GM19324 (cell line): ENCODE measurements at regions not wholly inside any gene's neighbourhood (a gene's known extent, or its start where the extent isn't known, plus 50 kb on each side); places are given as distances from the start of the nearest gene placed in this dataset.
"Not testable (repeated sequence)": the region's sequence is repeated elsewhere in the genome, so short reads cannot be mapped to it uniquely, and the experiment has no call there.

ENCODE experiments used
- ATAC-seq: cut with Tn5 transposase; IDR thresholded peaks from one replicate; pipeline ENCODE4 v1.9.1; 2021; ENCODE audit warnings: mild to moderate bottlenecking, moderate library complexity; ENCODE audit not compliant: unreplicated experiment, low FRiP score

DNA sequence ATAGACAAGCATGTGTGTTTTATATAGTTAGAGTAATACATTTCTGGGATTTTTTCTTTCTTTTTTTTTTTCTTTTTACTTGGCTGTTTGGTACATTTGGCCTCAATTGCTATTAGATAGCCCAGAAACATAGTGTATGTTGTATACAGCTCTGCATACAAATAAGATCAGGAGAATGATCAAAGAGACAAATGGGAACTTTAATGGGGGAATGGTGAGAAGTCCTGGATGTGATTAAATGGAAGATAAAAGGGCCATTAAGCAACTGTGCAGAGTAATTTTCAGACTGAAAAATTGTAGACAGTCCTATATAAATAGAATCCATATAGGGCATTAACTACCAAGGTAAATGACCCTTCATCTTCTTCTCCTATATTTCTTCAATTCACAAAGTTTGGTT is 575.6 kb downstream of the EBF1 start:
- no peak for ATAC-seq

DNA sequence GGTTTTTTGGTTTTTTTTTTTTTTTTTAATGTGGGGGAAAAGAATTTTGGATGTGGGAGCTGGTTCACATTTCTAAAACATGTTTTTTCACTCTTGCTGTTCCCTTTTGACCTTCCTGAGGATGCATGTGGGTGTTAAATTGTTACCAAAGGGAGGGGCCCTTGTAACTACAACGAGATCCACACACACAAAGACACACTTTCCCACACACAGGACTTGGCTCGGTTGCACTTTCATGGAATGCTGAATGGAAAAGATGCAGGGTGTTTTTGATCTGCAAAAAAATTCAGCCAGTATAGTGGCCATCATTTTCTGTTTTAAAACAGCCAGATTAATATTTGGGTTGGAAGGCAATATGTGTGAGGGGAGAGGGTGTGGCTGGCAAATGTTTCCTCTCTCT is 576.9 kb downstream of the EBF1 start:
- no peak for ATAC-seq

DNA sequence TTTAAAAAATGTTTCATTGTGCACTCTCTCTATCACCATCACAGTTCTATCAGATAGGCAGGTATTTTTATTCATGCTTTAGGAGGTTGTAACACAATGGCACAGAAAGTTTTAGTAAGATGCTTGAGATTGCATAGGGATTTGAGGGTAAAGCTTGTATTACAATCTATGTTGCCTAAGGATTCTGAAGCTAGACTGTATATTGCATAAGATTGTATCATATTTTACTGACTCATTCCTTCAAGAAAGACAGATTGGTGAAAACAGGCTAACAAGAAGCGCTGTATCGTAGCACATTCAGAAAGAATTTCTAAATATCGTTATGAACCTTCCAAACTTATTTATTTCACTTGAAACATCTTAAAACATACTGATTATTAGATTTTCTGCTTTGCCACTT is 577.7 kb downstream of the EBF1 start:
- ATAC-seq = no peak

DNA sequence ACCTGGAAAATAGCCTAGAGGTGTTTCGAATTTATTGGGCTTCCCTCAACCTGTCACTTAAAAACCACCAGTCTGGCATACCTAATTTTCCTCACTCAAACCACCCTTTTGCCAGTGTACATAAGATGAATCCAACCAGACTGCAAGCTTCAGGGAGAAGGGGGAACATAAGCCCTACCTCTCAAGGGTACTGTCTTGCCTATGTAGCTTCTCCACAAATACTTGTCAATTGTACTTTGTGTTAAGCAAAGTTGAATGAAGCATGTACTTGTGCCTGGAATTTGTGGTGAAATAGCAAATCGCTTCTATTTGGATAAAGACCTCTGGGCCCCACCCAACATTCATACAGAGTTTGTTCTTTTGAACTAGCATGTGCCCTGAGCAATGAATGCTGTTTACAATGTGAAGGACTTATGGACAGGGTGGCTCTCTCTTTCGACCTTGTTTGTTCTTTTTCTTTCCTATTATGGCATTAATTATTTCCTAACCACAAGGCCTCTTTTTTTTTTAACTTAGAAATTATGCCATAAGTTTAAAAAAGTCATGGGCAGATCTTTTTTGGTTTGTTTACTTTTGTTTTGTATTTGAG is 580.2 kb downstream of the EBF1 start:
- no peak for ATAC-seq

DNA sequence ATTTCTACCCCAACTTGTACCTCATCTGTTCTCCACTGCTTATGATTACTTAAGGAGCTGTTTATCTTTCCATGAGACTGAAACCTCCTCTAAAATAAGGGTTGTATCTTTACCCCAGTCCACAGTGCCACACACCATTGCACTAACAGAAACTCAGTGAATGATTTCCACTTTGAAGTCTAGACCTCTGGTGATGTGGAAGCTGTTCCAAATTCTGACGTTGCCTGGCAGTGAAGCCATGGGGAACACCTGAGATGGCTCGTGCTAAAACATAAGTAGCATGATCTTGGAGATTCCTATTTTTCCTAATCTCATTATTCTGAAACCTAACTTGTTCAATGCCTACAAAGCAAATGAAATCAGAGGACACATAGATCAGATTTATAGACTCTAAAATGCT is 583.2 kb downstream of the EBF1 start:
- no peak for ATAC-seq

DNA sequence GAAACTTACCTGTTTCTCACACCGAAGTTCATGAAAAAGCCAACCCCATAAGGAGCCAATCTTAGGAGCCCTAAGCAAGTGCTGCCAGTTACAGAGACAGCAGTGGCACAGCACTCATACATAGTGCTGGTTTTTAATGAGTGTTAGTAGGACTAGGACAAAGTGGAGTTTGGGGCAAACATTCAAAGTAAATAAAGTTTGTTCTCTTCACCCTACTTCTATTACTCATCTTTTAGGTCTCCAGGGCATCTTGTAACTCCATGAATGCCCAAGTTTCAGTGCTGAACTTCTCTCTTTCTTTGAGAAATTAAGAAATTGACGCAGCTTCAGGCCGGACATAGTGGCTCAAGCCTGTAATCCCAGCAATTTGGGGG is 584.7 kb downstream of the EBF1 start:
- no peak for ATAC-seq

DNA sequence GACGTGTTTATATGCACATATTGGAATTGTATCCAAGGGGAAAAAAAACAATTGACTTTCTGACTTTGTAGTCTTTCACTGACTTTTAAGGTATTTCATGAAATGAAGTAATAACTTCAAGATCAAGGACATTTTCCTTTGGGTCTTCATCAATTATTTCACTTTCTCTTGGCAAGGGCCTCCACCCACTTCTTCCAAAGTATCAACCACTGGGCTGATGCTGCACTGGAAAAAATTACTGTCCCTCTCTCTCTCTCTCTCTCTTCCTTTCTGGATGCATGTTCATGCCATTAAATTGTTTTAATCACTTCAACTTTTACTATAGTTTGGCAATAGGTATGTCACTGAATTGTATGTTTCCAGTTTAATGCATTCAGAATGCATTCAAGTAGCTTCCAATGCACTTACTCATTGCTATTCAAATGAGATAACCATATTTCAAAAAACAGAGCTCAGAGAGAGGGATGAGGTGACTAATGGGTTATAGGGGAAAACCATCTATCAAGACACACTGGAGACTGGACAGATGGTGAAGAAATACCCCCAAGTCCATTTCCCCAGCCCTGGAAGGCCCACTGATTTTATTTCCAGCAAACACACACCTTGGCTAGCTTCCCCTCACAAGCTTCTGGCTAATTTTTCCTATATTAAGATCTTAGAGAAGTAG is 585.3 kb downstream of the EBF1 start:
- no peak for ATAC-seq

DNA sequence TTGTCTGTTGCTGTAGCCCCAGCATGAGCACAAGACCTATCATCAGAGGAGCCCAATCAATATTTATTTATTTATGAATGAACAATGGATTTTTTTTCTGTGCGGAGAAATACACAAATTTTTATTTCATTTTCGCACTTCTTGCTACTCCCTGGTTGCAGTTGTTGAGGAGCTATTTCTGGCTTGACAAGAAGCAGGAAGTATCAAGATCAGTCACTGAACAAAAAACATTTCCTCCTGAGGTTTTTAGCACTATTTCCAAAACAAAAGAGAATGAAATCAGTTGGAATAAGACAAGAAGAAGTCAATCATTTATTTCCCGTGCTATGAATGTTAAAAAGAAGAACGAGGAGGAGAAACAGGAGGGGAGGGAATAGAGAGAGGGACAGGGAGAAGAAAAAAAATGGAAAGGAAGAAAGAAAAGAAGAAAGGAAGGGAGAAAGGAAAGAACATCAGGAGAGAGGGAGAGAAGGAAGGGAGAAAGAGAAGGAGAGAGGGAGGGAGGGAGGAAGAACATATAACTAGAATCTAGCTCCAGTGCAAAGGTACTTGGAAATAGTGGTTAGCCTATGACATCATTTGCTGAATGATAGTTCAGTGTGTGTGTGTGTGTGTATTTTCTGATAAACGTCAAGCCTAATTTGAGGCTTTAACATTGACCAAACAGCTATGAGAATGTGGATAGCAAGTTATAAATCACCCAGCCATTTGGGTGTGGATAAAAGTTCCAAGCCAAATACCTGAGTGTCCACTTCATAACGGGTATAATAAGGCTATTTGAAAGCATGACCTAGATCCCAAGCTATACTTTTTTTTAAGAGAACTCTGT is 586.0 kb downstream of the EBF1 start:
- ATAC-seq = no peak

DNA sequence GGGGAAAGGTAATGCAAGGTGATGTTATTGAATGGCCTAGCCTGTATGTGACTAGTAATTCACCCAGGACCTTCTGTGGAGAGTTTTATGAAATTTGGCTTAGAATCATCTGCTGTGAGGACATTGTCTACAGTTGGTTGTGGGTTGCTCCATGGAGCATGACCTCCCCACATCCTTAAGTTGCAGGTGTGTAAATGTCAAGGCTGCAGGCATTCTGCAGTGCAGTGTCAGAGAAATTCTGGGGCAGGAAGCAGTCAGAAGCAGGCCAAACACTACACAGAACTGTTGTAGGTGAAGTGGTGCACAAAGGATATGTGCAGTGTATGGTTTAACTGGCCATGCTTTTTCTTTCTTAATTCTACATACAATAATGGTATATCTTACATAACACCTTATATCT is 588.3 kb downstream of the EBF1 start:
- no peak for ATAC-seq

DNA sequence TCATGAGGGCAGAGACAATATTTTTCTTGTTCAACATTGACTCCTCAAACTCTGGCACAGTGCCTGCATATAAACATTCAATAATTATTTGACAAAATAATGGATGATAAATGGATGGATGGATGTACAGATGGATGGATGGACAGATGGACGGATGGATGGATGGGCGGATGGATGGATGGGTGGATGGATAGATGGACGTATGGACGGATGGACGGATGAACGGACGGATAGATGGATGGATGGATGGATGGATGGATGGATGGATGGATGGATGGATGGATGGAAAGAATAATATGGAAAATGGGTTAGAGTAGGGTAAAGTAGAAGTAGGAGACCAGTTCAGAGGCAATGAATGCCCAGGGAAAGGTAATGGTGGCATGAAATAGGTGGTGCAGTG is 589.2 kb downstream of the EBF1 start:
- ATAC-seq = no peak

DNA sequence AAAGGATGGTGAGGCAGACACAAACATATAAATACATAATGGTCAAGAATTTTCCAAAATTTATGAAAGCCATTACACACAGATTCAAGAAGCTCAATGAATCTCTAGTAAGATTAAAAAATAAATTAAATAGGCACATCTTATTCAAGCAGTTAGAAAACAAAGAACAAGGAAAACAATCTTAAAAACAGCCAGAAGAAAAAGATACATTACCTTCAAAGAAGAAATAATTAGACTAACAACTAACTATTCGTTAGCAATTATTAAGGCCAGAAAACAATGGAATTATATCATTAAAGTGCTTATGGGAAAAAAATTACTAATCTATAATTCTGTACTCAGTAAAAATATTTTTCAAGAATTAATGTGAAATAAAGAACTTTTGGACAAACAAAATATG is 593.1 kb downstream of the EBF1 start:
- ATAC-seq = no peak

DNA sequence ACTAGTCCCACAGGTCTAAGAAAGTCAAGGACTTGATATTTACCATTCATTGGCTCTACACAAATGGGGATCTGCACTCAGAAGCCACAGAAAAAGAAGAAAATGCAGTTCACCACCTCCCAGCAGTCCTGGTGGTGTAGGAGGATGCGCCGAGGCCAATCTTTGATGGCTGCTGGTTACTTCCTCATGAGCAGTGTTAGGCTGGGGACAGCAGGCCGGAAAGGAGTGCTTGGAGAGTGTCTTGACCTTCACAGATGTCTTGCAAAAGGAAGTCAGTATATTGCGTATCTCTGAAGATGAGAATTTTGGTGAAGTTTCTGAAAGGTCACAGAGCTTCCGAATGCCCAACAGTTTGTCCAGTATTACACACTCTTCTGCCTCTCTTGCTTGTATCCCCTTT is 597.0 kb downstream of the EBF1 start:
- ATAC-seq = no peak

DNA sequence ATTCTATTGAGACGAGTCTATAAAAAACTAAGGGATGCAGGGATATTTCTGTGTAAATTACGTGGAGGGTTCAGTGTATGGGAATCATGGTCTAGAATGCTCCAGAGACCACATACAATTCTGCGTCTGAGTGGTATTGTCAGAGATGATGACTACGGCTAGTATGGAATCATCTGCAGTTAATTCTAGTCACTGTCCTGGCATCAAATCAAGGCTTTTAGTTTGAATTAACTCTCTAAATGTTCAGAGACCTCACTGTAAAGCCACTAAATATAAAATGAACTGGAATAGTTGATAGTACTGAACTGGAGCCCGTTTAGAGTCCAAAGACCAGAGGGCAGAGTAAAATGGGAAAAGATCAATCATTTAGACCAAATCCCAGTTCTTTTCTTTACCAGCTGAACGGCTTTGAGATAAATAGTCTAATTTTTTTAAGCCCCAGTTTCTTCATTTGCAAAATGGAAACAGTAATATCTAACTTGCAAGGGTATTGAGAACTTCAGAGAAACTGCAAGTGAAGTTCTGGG is 599.8 kb downstream of the EBF1 start:
- ATAC-seq = no peak

DNA sequence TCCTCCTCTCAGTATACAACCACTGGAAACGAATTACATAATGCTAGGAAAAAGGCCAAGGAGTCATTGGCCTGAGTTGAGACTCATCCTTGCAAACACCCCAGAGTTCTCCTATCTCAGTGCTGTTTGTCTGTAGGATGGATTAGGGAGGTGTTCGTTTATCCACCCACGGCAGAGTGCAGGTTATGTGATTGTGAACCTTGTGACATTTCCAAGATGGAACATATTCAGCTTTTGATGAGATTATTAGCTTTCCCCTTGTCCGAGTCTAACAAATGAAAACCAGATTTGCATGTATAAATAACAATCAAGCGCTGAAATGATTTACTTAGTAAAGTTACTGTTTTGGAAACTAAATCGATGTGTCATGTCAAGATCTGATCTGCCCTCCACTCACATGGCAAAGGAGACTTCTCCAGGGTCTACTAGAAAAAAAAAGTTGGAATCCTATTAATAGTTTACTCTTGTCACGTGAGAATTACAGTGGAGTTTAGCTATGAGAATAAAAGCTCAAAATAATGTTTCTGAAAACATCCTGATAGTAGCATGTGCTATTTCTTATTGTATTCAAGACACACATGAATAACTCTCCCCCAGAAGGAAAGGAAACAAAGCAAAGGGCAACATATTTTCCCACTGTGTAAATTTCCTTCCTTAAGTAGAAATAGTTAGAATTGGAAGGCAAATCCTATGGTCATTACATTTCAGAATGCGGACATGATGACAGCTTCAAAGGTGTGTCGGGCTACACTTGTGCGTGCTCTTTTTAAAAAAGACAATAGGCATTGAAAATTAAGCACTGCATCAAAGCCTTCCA is 600.4 kb downstream of the EBF1 start:
- ATAC-seq = no peak

DNA sequence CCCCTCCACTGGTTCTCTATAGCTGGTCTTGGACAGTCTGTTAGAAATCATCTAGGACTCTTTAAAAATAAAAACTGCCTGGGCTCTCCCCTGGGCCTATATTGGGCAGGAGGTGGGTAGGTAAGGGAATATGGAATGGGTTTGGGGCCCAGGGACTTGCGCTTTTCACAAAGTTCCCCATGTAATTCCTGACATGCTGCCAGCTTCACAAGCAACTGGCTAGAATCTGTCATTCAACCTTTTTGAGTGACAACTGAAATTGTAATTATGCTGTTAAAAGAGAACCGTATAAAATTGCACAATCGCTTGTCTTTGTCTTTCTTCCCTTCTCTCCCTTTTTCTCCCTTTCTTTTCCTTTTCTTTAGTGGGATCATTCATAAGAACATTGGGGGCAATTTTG is 603.1 kb downstream of the EBF1 start:
- no peak for ATAC-seq

DNA sequence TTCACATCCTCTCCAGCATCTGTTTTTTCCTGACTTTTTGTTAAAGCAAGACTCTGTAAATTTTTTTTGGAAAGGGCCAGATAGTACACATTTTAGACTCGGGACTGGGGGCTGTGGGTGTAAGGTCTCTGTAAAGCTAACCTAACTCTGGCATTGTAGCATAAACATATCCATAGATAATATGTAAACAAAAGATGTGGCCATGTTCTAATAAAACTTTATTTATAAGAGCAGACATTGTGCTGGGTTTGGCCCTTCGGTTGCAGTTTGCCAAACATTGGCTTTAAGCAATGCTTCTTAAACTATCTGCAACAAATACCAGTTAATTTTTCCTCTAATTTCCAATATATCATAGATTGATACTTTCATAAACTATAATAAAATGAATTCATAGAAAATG is 605.2 kb downstream of the EBF1 start:
- no peak for ATAC-seq

DNA sequence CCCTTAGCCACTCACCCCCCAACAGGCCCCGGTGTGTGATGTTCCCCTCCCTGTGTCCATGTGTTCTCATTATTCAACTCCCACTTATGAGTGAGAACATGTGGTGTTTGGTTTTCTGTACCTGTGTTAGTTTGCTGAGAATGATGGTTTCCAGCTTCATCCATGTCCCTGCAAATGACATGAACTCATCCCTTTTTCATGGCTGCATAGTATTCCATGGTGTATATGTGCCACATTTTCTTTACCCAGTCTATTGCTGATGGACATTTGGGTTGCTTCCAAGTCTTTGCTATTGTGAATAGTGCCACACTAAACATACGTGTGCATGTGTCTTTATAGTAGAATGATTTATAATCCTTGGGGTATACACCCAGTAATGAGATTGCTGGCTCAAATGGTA is 605.7 kb downstream of the EBF1 start:
- not testable (repeated sequence) for ATAC-seq

DNA sequence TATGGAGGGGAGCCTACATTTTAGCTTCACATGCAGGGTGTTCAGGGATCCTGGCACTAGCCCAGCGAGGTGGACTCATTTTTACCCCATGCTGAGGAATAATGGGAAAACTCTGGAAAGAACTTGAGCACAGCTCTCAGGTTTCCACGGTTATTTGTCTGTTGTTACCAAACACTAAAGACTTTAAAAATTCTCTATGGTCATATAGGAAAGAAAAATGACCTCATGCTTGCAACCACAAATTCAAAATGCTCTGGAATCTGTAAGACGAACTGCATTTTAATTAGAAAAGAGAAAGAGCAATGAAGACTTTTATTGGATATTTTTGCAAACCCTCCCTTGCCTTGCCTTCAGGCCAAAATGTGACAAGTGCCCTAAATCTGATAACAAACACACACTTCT is 606.9 kb downstream of the EBF1 start:
- ATAC-seq = no peak

DNA sequence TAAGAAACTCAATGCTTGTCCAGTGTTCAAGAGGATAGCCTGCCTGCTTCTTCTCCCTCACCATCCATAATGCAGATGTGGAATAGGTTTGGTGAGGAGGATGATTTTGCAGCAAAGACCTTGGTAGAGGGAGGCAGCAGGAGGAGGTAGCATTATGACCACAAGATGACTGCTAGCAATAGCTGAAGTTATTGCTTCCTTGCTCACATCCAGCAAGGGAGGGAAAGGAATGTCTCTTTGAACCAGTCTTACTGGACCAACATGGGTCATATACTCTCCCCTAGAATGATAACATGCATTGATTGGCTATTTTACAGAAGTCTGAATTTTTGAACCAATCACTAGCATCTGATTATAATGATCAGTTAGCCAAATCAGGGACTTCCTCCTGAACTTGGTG is 607.6 kb downstream of the EBF1 start:
- ATAC-seq = no peak

DNA sequence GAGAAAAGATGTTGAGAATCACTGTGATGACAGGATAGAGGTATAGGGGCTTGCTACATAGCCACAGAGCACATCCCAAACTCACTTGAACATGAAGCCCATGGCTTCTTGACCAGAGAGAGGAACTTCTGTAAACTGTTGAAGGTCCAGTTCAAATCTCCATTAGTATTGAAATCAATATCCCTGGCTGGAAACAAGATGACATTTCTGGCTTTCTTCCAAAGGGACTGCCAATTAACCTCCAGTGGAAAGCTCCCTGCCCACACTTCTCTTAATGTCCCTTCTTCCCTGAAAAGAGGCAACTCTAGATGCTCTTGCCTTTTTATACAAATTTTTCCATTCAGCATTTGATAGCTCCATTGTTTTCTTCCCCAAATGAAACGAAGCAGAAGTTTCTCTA is 612.1 kb downstream of the EBF1 start:
- ATAC-seq = no peak

DNA sequence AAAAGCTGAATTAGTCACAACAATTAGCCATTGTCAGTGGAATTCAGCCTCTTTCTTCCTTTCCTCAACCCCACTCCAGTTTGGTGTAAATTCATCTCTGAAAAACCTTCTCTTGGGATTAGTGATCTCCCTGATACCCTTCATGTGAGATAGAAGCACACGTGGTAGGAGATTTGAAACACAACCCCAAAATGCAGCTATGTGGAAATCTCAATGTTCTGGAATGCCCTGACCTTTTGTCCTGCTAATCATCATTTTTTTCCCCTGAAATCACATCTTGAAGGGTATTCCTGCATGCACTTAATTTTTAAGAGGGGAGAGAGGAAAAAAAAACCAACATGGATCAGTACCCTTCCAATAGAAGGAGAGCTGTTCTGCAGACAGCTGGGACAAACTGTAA is 612.6 kb downstream of the EBF1 start:
- no peak for ATAC-seq
